ENCODE measurements at regions not wholly inside any gene's neighbourhood (a gene's known extent, or its start where the extent isn't known, plus 50 kb on each side); places are given as distances from the start of the nearest gene placed in this dataset.
"Not testable (repeated sequence)": the region's sequence is repeated elsewhere in the genome, so short reads cannot be mapped to it uniquely, and the experiment has no call there.

DNA sequence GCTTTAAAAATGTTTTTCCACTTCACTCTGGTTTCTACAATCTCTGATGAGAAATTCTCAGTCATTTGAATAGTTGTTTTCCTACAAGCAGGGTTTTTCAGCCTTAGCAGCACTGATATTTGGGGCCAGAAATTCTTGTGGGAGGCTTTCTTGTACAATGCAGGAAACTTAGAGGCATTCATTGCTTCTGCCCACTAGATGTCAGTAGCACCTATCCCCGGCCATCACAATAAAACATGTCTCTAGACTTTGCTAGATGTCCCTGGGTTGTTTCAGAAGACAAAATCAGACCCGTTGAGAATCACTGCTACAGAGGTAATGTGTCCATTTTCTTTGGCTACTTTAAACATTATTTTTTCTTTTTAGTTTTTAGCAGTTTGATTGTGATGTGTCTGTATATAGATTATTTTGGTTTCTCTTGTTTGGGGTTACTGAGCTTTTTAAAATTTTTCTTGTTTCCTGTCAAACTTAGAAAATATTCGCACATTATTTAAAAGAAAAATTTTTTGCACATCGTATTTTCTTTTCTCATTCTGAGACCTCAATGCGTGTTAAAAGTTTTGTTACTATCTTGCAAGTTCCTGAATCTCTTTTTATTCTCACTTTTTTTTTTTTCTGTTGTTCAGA lies 60.8 kb upstream of the CCDC179 start:
- DNase-seq: peak; percentile 64

DNA sequence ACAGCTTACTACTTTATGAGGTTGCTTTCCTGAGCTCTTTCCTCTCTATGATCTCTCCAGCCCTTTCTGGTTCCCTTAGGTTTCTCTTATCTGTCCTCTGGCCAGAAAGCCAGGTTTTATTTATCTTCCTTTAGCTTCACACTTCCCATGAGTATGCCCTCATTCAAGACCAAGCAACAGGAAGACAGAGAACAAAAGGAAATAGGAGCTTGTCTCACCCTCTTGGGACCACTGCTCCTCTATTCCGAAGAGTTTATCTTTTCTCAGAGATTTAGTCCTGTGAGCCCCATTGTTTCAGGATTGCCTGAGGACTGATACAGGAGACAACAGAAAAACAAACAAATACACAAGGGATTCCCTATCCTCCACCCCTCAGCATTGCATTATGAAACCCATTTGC lies 62.4 kb upstream of the CCDC179 start:
- DNase-seq: no peak

DNA sequence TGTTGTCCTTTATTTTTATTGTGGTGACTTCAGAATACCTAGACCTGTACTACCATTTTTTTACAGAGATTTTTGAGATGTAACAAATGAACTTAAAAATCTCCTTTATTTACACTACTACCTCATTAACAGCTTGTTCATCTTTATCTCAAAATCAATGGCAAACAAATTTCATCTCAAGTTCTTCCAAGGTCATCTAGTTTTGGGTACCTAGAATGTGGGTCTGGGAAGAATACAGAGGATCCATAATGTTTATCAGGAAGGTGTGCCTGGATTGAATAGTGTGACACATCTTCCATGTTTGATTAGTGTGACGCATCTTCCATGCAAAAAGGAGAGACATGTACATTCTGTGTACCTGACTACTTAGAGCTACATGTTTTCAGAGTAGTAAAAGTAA lies 63.3 kb upstream of the CCDC179 start:
- DNase-seq: no peak

DNA sequence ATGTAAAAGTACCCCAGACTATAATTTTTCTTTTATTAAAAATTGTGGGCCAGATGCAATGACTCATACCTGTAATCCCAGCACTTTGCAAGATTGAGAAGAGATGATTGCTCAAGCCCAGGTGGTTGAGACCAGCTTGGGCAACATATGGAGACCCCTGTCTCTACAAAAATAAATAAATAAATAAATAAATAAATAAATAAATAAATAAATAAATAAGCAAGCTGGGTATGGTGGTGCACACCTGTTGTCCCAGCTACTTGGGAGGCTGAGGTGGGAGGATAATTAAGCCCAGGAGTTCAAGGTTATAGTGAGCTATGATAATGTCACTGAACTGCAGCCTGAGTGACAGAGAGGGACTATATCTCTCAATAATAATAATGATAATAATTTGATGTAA lies 66.1 kb upstream of the CCDC179 start:
- DNase-seq: no peak

DNA sequence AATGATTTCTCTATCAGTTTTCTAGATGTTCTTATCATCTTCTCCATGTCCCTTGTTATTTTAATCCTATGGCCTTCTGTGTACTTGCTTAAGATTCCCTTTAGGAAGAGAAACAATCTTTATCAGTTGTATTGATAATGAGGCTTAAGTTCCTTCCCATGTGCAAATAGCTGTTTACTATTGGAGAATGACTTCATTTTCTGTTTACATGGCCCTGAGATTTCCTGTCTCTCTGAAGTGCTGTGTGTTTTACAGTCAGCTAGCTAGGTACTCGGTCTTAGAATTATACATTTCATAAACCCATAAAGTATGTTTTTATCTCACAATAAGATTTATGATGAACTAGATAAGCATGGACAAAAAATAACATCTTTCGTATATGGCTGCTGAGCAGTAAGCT lies 67.5 kb upstream of the CCDC179 start:
- no peak for DNase-seq

DNA sequence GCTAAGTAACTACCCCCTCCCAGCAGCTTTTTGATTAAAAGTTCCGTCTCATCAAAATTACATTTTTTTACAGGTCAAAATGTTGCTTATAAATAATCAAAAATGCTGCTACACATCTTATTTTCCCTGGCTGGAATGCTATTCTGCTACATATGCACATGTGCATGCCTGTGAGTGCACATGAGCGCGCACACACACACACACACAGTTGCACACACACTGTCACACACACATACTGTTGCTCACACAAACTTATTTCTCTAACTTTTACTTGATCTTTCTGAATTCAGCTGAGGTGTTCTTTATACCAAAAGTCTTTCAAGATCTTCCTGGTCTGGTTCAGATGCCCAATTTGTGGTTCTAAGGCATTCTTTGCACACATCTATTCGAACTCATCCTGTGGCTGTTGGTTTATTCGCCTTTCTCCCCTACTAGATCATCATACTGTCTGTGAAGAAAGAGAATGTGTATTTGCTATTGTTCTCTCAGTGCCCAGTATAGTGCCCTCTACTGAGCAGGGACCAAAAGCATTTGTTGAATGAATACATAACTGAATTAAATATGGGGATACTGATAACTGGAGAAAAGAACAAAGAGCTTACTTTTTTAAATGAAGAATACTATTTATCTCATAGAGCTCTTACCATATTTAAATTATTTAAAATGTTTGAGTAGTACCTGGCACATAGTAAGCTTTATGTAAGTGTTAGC lies 68.1 kb upstream of the CCDC179 start:
- no peak for DNase-seq

DNA sequence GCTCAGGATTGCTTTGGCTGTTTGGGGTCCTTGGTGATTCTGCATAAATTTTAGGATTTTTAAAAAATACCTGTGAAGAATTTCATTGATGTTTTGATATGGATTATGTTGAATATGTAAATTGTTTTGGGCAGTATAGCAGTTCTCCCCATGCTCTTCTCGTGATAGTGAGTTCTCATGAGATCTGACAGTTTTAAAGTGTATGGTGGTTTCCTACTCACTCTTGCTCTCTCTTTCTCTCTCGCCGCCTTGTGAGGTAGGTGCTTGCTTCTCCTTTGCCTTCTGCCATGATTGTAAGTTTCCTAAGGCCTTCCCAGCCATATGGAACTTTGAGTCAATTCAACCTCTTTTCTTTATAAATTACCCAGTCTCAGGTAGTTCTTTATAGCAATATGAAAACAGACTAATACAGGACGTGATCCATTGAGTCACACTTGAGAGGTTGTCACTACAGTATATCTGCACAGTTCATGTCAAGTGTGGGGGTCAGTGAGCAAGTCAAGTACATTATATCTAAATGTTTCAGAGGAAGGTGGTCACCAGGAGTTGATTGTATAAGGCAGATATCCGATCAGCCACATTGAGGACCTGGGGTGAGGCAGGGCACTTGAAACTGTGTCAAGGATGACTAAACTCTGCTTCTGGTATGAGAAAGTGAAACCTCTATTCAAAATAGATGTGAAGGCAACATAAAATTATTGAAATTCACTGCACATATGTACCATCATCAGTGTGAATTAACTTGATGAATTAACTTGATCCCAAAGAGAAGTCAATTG lies 70.7 kb upstream of the CCDC179 start:
- DNase-seq: peak; percentile 27

DNA sequence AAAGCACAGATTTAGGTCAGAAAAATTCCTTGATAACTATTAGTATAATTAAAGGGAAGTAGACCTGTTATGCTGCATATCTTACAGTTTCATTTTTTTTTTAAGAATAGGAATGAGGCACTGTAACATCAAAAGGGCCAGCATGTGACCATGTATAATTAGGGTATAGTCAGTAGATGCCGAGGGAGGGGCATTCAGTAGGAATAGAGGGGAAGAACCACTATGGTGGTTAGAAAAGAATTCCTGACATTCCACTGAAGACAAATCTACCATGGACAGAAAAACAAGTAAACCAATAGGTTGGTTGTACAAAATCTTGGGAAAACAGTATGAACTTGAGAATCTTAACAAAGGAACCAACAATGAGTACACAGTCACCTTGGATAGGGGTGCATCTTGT lies 78.4 kb upstream of the CCDC179 start:
- peak; percentile 4 for DNase-seq

DNA sequence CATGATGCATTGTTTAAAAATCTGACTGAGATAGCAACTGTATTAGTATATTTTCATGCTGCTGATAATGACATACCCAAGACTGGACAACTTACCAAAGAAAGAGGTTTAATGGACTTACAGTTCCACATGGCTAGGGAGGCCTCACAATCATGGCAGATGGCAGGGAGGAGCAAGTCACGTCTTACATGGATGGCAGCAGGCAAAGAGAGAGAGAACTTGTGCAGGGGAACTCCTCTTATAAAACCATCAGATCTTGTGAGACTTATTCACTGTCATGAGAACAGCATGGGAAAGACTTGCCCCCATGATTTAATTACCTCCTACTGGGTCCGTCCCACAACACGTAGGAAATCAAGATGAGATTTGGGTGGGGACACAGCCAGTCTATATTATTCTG lies 81.3 kb upstream of the CCDC179 start:
- DNase-seq: not testable (repeated sequence)

DNA sequence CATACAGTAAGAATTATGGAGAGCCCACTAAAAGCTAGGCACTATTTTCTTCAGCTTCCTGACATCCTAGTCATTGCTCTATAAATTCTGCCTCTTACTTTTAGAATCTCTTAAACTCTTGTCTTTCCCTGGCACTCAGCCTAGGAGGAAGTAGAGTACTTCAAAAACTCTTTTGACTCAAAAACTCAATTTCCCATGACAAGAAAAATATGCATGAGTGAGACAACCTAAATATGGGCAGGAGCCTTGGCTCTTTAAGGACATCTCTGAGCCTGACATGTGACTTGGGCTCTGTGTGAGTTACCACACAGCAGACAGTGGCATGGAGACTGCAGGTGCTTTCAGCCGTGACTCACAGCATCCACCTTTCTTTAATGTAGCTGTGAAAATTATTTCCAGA lies 97.5 kb upstream of the CCDC179 start:
- DNase-seq: peak; percentile 20

DNA sequence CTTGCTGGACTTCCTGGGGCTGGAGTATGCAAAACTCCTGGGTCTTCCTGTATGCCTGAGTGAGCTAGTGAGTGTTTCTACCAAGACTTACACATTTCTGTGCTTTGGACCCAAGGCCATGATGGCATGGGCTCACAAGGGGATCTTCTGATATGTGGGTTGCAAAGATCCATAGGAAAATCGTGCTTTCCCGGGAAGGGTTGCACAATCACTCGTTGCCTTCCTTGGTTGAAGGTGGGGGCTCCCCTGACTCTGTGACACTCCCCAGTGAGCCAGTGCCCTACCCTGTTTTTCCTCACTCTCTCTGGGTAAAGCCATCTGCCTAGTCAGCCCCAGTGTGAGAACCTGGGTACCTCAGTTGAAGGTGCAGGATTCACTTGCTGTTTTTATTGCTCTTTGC lies 114.0 kb upstream of the CCDC179 start:
- DNase-seq: no peak

DNA sequence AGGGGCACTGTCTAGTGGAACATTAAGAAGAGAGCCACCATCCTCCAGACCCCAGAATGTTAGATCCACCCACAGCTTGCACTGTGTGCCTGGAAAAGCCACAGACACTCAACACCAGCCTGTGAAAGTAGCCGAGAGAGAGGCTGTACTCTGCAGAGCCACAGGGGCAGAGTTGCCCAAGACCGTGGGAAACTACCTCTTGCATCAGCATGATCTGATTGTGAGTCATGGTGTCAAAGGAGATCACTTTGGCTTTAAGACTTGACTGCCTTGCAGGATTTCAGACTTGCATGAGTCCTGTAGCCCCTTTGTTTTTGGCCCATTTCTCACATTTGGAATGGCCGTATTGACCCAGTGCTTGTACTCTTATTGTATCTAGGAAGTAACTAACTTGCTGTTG lies 115.9 kb upstream of the CCDC179 start:
- peak; percentile 67 for DNase-seq

DNA sequence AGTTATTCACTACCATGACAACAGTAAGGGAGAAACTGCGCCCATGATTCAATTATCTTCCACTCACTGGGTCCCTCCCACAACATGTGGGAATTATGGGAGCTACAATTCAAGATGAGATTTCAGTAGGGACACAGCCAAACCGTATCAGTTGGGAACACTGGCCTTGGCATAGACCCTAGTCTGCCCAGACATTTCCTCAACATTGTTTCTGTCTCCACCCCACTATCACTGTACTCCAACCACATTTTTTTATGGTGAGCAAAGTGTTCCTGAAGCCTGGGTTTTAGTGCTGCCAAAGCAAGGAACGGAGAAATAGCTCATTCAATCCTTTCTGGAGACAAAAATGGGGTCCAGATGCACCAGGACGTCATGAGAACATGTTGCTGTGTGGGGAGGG lies 122.6 kb upstream of the CCDC179 start:
- no peak for DNase-seq

DNA sequence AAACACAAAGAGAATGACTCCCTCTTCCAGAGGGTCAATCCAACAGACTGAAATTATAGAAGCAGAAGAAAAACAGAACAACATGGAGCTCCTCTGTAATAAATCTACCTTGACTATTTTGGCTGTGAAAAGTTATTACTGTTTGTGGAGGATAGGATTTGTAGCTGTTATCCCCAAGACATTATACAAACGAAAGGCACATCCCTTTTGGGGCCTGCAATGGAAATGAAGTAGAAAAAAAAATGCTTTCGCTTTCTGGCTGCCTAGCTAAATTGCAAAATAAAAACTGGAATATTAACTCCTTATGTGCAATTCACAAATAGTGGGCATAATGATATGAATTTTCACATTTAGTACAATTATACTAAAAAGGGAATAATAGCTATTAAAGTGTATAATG lies 123.8 kb upstream of the CCDC179 start:
- DNase-seq: no peak

DNA sequence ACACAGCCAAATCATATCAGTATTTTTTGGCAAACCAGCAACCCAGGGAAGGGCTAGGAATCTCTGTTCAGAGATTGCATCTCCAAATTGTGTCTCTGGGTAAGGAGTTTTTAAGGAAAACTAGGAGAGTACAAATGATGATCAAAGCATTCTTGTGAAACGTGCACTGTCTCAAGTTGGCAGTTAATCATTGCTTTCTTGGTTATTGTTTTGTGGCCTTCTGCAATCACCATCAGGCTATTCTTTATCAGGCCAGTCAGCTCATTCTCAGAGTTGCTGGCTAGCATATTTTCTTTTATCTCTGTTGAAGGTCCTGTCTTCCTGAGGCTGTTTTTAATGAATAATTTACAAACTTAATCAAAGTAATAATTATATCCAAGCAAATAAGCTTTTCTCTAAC lies 129.1 kb upstream of the CCDC179 start:
- DNase-seq: no peak

DNA sequence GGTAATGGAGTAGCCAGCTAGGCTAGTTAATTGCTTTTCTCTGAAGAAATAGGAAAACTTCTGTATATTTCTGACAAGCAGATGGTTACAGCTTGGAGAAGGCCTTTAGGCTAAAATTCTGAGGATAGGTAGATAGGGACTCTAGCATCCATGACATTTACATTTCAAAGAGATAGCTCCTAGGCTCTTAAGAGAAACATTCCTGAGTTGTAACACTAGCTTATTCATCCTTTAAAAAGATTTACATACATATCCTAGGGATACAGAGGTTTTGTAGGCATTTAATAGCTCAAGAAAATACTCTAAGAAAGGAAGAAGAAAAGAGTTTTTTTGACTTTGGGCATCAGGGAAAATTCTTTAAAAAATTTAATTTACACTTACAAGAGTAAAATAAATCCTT lies 130.9 kb upstream of the CCDC179 start:
- DNase-seq: no peak

DNA sequence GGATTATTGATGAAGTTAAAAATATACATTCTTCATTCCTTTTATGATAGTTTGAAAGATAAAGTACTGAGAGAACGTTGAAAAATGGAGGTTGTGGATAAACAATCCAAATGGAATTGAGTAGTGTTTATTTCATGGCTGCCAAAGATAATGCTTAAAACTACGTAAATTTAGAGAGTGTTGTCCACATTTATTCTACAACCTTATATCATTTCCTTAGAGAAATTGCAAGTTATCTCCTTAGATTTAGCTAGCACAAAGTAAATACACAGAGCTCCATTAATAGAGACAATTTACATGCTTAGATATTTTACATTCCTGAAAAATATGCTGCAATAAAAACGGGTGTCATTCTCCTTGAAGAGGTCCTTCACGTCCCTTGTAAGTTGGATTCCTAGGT lies 146.5 kb upstream of the CCDC179 start:
- no peak for DNase-seq

DNA sequence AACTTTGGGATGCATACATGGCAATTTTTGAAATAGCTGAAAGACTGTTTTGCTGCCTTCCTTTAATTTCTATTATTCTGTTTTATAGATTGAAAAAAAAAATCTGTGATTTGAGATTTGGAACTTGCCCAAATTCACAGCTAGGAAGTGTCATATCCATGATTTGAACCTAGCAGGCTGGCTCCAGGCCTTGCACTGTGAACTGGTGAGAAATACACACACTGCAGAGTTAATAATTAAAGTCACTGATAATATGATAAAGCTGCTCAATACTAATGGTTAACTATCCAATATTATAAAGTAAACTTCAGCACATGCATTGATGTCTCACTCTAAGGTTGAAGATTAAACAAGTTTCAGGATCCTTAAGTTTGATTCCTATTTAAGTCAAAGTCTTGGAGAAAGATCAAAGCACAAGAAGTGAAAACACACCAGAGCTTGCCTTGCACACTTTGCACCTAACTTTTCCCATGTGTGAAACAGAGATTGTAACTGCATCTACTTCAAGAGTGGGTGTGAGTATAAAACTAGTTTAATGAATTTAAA lies 150.6 kb upstream of the CCDC179 start:
- no peak for DNase-seq

DNA sequence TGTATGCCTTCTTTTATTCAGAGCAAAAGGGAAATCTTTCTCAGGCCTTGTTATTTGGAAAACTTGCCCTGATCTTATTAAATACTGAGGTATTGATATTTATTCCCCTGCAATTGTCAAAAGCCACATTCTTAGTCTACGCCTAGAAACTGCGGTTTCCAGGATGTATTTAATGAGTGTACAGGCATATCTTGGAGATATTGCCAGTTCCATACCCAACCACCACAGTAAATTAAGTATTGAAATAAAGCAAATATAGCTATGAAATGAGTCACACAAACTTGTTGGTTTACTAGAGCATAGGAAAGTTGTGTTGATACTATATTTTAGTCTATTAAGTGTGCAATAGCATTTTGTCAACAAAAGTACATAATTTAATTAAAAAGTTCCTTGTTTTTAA lies 152.7 kb upstream of the CCDC179 start:
- no peak for DNase-seq

DNA sequence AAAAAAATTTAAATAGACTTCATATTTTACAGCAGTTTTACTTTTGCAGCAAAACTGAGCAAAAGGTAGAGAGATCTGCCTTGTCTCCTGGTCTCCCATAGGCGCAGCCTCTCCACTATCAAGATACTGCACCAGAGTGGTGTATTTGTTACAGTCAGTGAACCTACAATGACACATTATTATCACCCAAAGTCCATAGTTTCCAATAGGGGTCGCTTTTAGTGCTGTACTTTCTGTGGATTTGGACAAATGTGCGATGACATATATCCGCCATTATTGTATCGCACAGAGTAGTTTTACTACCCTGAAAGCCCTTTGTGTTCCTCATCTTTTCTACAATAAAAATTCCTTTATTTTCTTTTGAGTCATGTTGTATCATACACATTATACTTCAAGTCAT lies 153.2 kb upstream of the CCDC179 start:
- no peak for DNase-seq

DNA sequence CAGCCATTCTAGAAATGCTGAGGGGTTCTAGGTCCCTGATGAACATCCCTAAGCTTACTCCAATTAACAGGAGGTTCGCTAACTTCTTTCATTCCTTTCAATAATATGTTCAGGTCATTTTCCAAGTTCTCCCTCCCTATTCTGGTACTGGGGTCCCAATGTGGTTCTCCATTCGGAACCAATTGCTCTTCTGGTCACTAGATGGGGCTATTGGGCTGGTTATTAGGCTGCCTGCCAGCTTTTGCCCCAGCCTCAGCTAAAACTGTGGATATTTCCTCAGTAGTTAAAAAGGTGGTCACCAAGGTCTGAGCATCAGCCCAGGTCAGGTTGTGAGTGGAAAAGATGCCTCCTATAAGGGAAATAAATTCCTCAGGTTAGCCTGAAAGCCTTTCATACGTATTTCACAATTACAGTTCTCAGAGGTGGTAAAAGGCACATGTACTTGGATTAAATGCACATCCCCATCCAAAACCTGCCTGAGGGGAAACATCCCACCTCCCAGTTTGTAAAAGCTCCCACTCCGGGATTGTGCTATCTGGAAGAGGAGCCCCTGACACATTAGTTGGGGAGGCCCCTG lies 161.1 kb upstream of the CCDC179 start:
- peak; percentile 41 for DNase-seq

DNA sequence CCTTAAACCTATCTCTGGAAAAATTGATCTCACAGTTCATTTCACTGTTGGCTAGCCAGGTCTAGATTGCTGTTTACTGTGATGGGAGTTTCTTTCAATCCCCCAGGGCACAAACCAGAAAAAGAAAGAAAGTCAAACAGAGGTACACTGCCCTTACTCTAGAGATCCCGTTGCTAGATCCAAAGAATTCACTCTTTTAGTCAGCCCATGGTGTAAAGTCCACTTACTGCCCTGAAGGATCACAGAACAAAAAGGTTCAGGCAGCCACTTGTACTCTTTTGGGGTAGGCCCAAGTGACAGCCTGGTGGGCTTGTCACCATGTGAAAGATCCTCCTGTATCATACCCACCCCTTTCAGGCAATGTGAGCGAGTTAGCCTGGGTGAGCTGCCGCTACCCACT lies 162.6 kb upstream of the CCDC179 start:
- no peak for DNase-seq

DNA sequence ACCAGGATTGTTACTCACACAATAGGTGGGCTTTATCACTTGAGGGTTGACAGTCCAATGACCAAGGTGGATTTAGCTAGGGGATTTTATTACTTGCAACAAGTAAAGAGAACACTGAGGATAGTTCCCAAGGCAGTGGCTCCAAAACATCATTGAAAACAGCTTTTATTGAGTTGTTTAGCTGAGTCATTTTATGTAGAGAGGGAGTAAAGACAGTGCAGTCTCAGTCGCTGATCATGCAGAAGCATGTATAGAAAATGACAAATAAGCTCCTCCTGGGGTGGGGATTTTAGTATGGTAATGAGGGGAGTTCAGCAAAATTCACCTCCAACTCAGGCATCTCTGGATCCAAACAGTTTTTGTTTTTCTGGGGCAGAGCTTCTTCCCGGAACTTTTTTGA lies 163.0 kb upstream of the CCDC179 start:
- DNase-seq: no peak
